Ovary (tissue), 3 donors: ENCODE measurements at regions not wholly inside any gene's neighbourhood (a gene's known extent, or its start where the extent isn't known, plus 50 kb on each side); places are given as distances from the start of the nearest gene placed in this dataset.

Experiments
- CTCF ChIP-seq, 3 donors: fragments of 450-650 bp in 2 of 3; fragments of 200-600 bp in 1 of 3; IDR thresholded peaks; one replicate each; pipeline versions ENCODE4 v1.5.1 to v1.8.0; 2016 to 2022; ENCODE audit warnings: antibody characterized with exemption in 3 of 3, mild to moderate bottlenecking in 1 of 3
- EP300 ChIP-seq: sonication (generic); formaldehyde crosslinking; IDR thresholded peaks from one replicate; pipeline ENCODE4 v1.6.1; 2017; ENCODE audit warnings: antibody characterized with exemption
- POLR2A ChIP-seq: fragments of 450-650 bp; IDR thresholded peaks from one replicate; pipeline ENCODE4 v1.6.1; 2017; ENCODE audit warnings: antibody characterized with exemption, mild to moderate bottlenecking, moderate library complexity
- donor health status: DM: no; HTN: no; CAD: no.

GRCh38 chr3:180433152-180433551, 168.8 kb upstream of the TTC14 start:
- TF ChIP-seq CTCF (IDR thresholded peaks at IDR 0.05) (no peak), POLR2A (no peak), EP300 (no peak)
